ENCODE measurements at regions not wholly inside any gene's neighbourhood (a gene's known extent, or its start where the extent isn't known, plus 50 kb on each side); places are given as distances from the start of the nearest gene placed in this dataset.

DNA sequence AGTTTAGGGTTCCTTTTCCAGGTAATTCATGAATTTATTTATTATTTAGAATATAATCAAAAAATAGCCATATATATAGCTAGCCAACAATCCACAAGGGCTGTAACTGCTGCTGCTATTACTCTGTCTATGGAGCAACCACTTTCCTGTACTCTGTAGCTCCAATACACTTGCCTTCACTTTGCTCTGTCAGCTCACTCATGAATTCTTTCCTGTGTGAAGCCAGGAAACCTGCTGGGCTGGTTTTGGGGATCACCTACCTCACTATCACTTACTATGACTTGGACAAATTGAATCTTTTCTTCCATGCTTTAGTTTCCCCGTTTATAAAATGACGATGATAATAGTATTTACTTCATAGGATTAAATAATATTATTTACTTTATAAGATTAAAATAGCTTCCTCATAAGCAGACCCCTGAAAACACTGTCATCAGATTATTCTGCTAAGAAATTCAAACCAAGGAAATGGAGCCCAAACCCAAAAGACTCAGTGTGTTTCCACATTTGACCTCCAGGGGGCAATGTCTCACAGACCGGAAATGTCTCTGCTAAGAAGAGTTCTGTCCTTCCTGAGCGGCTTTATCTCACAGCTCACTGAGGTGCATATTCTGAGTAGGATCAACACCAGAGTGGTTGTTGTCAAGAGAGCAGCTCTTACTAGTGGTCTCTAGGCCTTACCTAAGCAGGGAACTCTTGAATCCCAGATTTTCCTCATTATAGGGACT, 457.1 kb downstream of the DAD1 start:
- TF ChIP-seq, protein P1, sequence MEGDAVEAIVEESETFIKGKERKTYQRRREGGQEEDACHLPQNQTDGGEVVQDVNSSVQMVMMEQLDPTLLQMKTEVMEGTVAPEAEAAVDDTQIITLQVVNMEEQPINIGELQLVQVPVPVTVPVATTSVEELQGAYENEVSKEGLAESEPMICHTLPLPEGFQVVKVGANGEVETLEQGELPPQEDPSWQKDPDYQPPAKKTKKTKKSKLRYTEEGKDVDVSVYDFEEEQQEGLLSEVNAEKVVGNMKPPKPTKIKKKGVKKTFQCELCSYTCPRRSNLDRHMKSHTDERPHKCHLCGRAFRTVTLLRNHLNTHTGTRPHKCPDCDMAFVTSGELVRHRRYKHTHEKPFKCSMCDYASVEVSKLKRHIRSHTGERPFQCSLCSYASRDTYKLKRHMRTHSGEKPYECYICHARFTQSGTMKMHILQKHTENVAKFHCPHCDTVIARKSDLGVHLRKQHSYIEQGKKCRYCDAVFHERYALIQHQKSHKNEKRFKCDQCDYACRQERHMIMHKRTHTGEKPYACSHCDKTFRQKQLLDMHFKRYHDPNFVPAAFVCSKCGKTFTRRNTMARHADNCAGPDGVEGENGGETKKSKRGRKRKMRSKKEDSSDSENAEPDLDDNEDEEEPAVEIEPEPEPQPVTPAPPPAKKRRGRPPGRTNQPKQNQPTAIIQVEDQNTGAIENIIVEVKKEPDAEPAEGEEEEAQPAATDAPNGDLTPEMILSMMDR (IDR thresholded peaks at IDR 0.05; ENCODE audit: low read depth, low read length) = peak; percentile 34
- DNase-seq (ENCODE audit: extremely low read depth, low read depth) = no peak

DNA sequence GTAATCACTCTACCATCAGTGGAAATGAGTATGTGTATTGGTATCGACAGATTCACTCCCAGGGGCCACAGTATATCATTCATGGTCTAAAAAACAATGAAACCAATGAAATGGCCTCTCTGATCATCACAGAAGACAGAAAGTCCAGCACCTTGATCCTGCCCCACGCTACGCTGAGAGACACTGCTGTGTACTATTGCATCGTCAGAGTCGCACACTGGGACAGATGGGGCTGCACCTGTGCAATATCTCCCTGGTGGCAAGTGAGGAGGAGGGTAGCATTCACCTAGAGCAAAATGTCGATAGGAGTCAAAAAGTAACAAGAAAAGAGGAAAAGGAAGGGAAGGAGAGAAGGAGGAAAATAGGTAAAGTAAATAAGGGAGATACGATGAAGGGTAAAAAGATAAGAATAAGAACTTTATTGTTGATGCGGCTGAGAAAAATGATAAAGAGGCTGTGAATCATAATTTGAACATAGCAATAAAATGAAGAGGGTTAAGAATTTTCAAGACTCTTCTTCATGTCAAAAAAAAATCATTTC, 450.5 kb upstream of the OR4E1 start:
- TF ChIP-seq, protein P1 (IDR thresholded peaks at IDR 0.05; ENCODE audit: low read depth, low read length) = no peak
- no peak for DNase-seq (ENCODE audit: extremely low read depth, low read depth)

DNA sequence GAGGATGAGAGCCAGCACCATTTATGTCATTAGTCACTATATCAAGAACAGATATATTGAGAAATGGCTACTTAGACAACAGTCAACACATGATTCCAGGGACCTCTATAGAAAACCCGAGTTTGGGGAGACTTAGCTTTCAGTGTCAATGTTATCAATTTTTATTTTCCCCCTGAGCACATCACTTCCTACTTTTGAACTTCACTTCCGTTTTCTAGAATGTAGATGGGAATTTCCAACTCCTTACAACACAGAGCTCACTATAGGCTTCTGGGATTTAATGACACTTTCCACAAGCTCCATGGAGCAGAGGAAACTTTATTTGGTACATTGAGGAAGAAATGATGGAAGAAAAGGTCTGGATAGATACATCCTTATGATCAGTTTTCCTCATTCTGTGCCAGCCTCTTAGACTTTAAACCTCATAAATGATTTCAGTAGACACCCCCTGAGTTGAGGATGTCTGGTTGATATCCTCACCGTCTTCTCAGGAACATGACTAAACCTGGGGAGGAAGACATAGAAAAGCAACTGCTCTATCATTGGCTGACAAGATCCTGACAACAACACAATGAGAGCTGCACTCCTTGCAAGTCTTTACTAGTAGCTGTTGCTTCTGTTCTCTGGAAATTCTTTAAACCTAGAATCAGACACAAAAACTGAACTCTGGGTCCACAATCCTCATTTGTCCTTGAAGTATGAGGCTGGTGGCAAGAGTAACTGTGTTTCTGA, 449.4 kb upstream of the OR4E1 start:
- no peak for DNase-seq (ENCODE audit: extremely low read depth, low read depth)
- TF ChIP-seq, protein P1 (IDR thresholded peaks at IDR 0.05; ENCODE audit: low read depth, low read length) = no peak

DNA sequence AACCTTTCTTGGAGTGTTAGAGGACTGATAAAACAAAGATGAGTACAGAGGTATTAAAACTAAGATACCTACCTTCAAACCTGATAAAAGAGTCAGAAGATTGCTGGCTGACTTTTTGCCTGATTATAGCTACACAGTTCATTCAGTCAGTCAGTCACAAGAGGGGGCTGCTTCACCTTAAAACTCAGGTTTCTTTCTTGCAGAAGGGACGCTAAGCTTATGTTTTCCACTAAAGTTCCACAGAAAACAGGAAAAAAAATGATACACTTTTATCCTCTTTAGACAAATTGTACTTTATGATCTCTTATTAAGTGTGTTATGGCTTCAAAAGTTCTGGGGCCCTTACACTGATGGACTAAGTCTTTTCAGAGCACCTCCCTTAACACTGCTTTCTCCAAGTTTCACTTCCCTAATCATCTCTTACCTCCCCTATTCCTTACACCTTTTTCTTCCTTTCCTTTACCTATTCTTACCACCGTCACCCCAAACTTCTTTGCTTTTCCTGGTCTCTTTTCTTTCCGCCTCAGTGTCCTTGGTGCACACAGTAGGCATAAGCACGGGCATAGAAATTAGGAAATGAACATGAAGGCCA, 448.7 kb upstream of the OR4E1 start:
- TF ChIP-seq, protein P1 (IDR thresholded peaks at IDR 0.05; ENCODE audit: low read depth, low read length) = no peak

DNA sequence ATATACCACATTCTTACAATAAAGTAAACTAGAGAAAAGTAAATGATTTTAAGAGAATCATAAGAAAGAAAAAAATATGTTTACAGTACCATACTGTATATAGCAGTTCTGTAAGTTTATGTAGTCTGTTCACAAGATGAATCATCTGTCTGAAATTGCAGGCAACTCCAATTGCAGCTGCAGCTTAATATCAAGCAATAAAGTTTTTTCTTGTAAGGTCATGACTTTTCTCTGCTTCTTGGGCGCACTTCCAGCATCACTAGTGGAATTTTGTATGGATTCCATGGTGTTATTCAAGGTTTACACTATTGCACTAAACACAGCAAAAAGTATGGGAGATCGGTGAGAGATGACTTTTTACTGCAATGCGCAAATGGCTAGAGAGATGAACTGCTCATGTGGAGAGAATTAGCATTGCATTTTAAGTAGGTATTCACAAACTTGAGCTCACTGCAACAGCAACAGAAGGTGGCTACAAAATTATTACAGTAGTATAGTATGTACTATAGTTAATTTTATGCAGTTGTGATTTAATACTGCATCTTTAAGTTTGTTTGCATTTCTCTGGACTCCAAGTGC, 445.4 kb upstream of the OR4E1 start:
- no peak for DNase-seq (ENCODE audit: extremely low read depth, low read depth)
- TF ChIP-seq, protein P1 (IDR thresholded peaks at IDR 0.05; ENCODE audit: low read depth, low read length) = no peak

More for the DNA sequence above, 448.7 kb upstream of the OR4E1 start:
- DNase-seq (ENCODE audit: extremely low read depth, low read depth) = no peak

DNA sequence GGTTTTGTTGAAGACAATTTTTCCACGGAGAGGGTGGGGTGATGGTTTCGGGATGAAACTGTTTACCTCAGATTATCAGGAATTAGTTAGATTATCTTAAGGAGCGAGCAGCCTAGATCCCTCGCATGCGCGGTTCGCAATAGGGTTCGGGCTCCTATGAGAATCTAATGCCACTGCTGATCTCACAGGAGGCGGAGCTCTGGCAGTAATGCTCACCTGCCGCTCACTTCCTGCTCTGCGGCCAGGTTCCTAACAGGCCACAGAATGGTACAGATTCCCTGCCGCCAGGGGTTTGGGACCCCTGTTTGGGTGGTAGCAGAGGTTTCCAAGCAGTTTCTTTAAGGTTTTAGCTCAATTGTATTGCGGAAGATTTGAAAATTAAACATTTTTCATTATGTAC, 439.8 kb upstream of the OR4E1 start:
- TF ChIP-seq, protein P1 (IDR thresholded peaks at IDR 0.05; ENCODE audit: low read depth, low read length) = no peak
- DNase-seq (ENCODE audit: extremely low read depth, low read depth) = no peak

Data from AG09319 (cell line).